ENCODE measurements at regions not wholly inside any gene's neighbourhood (a gene's known extent, or its start where the extent isn't known, plus 50 kb on each side); places are given as distances from the start of the nearest gene placed in this dataset.

DNA sequence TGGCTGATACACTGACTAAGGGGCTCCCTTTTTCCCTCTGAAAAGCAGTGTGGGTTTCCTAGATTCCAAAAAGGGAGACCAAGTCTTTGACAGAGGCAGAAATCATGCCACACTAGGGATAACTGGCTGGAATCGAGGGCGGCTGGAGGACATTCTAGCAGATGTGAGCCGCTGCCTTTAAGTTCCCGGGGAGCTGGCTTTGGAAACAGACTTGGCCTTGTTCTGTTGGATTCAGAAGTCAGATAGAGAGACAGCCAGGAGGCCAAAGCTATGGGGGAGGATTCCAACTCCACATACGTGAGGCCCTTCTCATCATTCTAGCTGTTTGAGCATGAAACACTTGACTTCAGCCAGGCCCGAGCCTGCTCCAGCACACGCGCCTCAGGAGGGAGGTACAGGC, 109.9 kb upstream of the FOXC1 start:
- H3K27me3 Mint-ChIP-seq (ENCODE audit: low read depth) = peaks cover 23% of the 10 kb centered on the region
- no peak for DNase-seq (ENCODE audit: low spot score in 2 of 2, unreplicated experiment in 2 of 2)

DNA sequence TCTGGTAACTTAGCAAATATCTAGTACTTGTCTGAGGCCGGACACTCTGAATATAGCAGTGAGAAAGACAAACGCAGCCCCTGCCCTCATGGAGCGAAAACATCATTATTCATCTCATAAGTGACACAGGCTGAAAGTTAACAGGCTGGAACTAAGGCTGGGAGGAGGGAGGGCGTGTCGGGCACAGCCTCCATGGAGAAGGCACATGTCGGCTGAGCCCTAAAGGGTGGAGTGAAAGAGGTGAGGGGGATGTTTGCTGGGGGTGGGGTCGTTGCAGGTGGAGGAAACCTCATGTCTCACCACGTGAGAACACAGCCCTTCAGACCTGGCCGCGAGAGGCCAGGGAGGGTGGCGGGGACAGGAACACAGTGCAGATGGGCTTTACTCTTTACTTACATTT, 108.8 kb upstream of the FOXC1 start:
- Mint-ChIP-seq H3K27ac (no peak overlapping the region), H3K4me1 (peaks cover 5% of the 10 kb centered on the region), H3K4me3 (no peak overlapping the region), H3K27me3 (ENCODE audit: low read depth) (peaks cover 19% of the 10 kb centered on the region), H3K36me3 (no peaks in the 10 kb centered on the region), H3K9me3 (peaks cover 9% of the 10 kb centered on the region)
- TF ChIP-seq, protein P1, sequence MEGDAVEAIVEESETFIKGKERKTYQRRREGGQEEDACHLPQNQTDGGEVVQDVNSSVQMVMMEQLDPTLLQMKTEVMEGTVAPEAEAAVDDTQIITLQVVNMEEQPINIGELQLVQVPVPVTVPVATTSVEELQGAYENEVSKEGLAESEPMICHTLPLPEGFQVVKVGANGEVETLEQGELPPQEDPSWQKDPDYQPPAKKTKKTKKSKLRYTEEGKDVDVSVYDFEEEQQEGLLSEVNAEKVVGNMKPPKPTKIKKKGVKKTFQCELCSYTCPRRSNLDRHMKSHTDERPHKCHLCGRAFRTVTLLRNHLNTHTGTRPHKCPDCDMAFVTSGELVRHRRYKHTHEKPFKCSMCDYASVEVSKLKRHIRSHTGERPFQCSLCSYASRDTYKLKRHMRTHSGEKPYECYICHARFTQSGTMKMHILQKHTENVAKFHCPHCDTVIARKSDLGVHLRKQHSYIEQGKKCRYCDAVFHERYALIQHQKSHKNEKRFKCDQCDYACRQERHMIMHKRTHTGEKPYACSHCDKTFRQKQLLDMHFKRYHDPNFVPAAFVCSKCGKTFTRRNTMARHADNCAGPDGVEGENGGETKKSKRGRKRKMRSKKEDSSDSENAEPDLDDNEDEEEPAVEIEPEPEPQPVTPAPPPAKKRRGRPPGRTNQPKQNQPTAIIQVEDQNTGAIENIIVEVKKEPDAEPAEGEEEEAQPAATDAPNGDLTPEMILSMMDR (IDR thresholded peaks at IDR 0.05; ENCODE audit: unreplicated experiment) = no peak
- DNase-seq (ENCODE audit: low spot score in 2 of 2, unreplicated experiment in 2 of 2) = no peak

More for the DNA sequence above, 109.9 kb upstream of the FOXC1 start:
- Mint-ChIP-seq H3K27ac (no peak overlapping the region), H3K9me3 (peaks cover 16% of the 10 kb centered on the region), H3K4me1 (peaks cover 5% of the 10 kb centered on the region), H3K36me3 (no peaks in the 10 kb centered on the region), H3K4me3 (no peak overlapping the region)
- TF ChIP-seq, protein P1 (IDR thresholded peaks at IDR 0.05; ENCODE audit: unreplicated experiment) = no peak

DNA sequence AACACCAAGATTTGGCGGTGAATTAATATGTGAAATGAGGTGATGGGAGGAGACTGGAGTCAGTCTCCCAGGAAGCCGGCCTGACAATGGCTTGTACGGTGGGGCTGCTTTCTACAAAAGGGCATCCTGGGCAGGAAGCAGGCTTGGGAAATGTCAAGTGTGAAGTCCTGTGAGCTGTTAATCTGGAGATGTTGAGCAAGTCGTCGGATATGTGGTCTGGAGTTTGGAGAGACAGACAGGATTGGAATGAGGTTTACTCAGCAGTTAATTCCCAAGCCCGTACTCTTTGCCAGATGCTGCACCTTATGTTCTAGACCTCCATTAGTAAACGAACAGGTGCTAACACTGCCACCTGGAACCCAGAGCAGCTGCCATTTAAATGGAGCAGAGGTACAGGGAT, 107.7 kb upstream of the FOXC1 start:
- no peak for DNase-seq (ENCODE audit: low spot score in 2 of 2, unreplicated experiment in 2 of 2)
- no peak overlapping the region for H3K27ac Mint-ChIP-seq
- H3K27me3 Mint-ChIP-seq (ENCODE audit: low read depth) = peaks cover 18% of the 10 kb centered on the region
- TF ChIP-seq, protein P1 (IDR thresholded peaks at IDR 0.05; ENCODE audit: unreplicated experiment) = no peak
- H3K4me3 Mint-ChIP-seq = no peak overlapping the region
- peaks cover 5% of the 10 kb centered on the region for H3K4me1 Mint-ChIP-seq
- H3K9me3 Mint-ChIP-seq = no peaks in the 10 kb centered on the region
- no peaks in the 10 kb centered on the region for H3K36me3 Mint-ChIP-seq

DNA sequence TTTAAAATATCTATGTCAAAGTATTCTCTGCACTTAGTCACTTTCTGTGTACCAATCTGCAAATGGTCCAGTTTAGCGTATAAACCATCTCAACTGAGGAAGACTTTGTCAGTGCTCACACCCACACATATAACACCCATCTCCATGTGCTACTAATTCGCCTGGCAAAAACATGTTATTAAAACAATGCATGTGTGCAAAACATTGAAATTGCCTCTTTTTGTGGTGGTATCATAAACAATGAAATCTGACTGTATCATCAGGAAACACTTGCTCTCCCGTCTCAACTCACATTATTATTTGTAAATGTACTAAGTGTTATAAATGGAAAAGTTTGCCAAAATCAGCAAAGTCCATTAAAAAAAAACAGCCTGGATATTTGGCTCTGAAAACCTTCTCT, 105.9 kb upstream of the FOXC1 start:
- DNase-seq (ENCODE audit: low spot score in 2 of 2, unreplicated experiment in 2 of 2) = no peak
- H3K4me1 Mint-ChIP-seq = peaks cover 5% of the 10 kb centered on the region
- H3K27me3 Mint-ChIP-seq (ENCODE audit: low read depth) = peaks cover 25% of the 10 kb centered on the region
- H3K9me3 Mint-ChIP-seq = no peaks in the 10 kb centered on the region
- H3K36me3 Mint-ChIP-seq = no peaks in the 10 kb centered on the region
- H3K27ac Mint-ChIP-seq = no peak overlapping the region
- TF ChIP-seq, protein P1 (IDR thresholded peaks at IDR 0.05; ENCODE audit: unreplicated experiment) = no peak
- H3K4me3 Mint-ChIP-seq = no peak overlapping the region

DNA sequence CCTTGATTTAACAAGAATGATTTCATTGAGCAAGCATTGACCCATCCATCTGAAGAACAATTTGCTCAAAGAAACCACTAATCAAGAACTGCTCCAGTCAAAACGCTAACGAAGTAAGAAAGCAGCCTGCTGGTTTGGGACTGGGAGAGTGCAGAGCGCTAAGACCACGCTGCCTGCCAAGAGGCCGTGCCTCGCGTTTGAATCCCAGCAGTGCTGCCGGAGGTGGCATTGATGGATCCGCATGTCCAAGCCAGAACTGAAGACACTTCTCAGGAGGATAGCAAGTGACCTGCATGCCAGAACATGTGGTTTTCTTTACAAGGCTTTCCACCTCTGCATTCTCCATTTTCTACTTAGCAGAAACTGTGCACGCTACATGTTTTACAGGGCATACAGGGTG, 105.2 kb upstream of the FOXC1 start:
- no peak overlapping the region for H3K4me3 Mint-ChIP-seq

More for the DNA sequence above, 105.2 kb upstream of the FOXC1 start:
- peaks cover 31% of the 10 kb centered on the region for H3K27me3 Mint-ChIP-seq (ENCODE audit: low read depth)
- DNase-seq (ENCODE audit: low spot score in 2 of 2, unreplicated experiment in 2 of 2) = no peak
- no peaks in the 10 kb centered on the region for H3K36me3 Mint-ChIP-seq
- H3K9me3 Mint-ChIP-seq = peaks cover 5% of the 10 kb centered on the region
- no peak overlapping the region for H3K27ac Mint-ChIP-seq
- TF ChIP-seq, protein P1 (IDR thresholded peaks at IDR 0.05; ENCODE audit: unreplicated experiment) = no peak
- H3K4me1 Mint-ChIP-seq = peaks cover 5% of the 10 kb centered on the region
